GM21529 (cell line): ENCODE measurements at regions not wholly inside any gene's neighbourhood (a gene's known extent, or its start where the extent isn't known, plus 50 kb on each side); places are given as distances from the start of the nearest gene placed in this dataset.

Experiments
- ATAC-seq: cut with Tn5 transposase; IDR thresholded peaks from one replicate; pipeline ENCODE4 v1.9.1; 2021; ENCODE audit not compliant: unreplicated experiment

DNA sequence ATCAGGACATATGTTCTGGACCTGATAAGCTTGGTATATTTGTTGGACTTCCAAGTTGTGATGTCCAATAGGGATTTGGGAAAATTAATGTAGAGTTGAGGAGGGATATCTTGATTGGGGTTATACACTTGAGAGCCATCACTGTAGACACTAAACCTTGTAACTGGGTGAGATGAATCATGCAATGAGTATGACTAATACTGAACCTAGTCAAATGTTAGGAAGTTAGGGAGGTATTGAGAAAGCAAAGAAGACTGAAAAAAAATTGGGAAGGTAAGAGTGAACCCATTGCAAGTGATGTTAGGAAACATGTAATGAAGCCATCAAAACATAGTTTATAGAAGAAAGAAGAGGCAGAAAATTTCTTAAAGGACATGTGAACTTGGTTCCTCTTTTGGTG is 668.4 kb upstream of the CDH9 start:
- ATAC-seq, result no peak

DNA sequence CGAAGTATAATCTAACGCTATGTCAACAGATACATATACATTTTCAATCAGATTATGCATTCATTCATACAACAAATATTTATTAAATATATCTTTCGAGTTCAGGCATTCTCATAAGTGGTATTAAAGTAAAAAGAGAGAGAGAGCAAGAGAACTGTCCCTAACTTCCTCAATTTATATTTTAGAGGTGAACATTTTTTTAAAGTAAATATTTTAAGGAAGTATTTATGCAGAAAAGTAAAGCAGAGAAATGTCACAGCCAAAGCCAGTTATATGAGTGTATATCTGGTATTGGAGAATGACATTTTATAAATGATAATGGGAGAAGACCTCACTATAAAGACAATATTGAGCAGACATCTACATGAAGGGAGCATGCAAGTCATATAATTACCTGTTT is 667.3 kb upstream of the CDH9 start:
- no peak for ATAC-seq

DNA sequence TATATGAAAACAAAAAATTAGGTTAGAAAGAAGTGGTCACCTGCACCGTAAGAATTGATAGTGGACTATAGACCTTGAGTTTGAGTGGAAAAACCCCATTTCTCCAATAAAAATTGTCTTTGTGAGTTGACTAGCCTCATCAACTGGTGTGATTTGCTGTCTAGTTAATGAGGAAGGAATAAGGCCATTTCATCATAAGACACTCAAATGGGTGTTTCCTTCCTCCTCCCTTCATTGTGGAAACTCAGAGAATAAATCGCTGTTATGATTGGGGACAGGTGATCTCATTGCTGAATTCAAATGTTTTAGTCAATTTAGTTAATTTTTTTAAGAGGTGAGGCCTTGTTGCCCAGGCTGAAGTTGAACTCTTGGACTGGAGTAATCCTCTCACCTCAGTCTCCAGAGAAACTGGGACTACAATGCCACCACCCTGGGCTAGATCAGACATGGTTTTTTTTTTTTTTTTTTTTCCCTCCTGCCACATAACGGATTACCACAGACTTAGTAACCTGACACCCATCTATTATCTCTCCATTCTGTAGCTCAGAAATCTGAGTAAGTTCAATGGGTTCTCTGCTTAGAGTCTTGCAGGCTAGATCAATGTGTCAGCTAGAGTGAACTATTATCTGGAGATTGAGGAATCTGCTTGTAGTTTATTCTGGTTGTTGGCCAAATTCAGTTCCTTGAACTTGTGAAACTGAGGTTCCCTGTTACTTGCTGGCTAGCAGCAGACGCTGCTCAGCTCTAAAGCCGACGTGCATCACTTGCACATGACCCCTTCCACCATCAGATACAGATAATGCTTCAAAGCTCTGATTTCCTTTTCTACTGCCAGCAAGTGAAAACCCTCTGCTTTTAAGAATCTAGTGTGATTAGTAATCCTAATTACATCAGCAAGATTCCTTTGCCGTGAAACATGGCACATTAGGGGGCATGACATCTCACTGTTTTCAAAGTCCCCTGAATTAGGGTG is 663.8 kb upstream of the CDH9 start:
- no peak for ATAC-seq

DNA sequence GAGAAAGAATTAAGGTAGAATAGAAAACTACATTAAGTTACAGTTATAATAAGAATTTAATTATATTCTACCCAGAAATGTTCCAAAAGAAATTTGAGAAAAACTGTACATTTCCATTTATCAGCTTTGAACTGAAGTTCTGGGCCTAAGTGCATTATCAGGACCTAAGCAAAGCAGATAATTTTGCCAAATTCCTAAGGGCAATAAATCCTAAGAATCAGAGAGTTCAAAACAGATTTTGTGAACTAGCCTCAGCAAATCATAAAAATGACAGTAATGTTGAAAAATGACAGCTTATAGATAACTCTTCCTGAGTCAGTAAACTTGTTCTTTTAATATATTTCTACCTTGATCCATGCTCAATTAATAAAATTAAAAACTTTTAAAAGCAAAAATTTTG is 662.1 kb upstream of the CDH9 start:
- ATAC-seq, result no peak

DNA sequence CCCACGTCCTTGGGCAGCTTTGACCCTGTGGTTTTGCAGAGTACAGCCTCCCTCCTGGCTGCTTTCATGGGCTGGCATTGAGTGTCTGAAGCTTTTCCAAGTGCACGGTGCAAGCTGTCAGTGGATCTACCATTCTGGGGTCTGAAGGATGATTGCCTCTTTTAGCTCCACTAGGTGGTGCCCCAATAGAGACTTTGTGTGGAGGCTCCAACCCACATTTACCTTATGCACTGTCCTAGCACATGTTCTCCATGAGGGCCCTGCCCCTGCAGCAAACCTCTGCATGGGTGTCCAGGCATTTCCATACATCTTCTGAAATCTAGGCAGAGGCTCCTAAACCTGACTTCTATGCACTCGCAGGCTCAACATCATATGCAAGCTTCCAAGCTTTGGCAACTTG is 644.2 kb upstream of the CDH9 start:
- ATAC-seq, result no peak

DNA sequence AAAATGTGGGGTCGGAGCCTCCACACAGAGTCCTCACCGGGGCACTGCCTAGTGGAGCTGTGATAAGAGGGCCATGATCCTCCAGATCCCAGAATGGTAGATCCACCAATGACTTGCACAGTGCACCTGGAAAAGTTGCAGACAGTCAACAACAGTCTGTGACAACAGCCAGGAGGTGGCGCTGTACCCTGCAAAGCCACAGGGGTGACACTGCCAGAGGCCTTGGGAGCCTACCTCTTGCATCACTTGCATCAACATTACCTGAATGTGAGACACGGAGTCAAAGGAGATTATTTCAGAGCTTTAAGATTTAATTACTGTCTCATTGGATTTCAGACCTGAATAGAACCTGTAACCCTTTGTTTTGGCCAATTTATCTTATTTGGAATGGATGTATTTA is 614.1 kb upstream of the CDH9 start:
- no peak for ATAC-seq

DNA sequence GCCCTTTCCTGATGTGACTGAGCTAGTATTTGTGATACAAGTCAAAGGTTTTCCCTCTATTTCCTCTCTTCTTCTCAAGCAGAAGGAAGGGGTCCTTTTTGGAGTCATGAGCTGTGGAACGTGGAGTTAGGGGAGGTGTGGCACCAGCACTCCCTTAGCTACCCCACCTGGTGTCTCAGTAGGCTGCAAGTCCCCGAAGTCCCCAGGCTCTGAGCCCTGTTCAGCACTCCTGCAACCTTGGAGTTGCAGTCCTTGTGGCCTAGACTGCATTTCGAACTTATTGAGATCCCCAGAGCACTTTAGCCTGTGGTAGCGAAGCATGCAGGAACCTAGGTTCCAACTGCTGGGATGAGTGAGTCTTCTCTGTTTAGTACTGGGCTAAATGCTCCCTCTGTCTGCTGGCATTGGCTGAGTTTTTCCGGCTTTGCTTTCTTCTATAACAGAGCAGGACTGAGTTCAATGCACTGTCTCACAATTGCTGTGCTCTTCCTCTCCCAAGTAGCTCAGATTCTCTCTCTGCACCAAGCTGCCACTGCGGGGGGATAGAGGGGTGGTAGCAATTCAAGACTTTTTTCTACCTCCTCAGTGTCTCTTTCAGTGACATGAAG is 600.7 kb upstream of the CDH9 start:
- no peak for ATAC-seq

DNA sequence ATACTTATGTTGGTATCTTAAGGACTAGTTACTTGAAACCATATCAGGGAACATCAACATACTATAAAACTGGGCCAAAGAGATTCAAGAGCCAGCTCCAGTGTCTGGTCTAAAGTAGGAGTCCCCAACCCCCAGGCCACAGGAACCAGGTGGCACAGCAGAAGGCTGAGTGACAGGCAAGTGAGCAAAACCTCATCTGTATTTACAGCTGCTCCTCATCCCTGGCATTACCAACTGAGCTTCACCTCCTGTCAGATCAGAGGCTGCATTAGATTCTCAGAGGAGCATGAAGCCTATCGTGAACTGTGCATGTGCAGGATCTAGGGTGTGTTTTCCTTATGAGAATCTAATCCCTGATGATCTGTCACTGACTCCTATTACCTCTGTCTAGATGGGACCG is 581.6 kb upstream of the CDH9 start:
- ATAC-seq, result no peak

DNA sequence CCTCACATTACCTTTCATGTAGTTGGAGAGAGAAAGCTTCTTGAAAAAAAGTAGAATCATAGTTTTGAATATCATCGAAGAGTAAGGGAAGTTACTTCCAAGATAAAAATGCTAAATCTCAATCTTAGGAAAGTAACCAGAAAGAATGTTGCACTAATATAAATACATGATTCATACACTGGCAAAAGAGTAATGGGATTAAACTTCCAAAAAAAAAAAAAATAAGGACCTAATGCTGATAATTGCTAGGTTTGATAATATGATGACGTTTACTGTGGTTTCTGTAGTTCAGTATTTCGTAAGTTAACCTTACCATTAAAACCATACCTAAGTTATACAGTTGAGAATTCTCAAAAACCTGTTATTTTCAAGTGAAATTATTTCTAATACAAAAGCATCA is 573.8 kb upstream of the CDH9 start:
- no peak for ATAC-seq

DNA sequence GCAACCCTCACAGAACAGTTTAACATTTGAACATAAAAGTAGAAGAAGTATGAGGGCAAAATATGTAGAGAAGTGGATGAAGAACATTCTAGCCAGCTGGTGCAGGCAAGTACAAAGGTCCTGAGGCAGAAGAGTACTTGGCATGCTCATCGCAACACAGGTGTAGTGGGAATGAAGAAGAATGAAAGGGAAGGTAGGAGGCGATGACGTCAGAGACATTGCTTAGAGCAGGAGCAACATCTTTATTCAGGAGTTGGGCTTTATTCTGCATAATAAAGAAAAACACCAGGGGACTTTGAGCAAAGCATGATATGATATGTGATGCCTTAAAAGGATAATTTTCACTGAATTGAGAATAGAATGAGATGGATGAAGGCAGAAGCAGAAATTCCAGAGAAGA is 570.6 kb upstream of the CDH9 start:
- no peak for ATAC-seq

DNA sequence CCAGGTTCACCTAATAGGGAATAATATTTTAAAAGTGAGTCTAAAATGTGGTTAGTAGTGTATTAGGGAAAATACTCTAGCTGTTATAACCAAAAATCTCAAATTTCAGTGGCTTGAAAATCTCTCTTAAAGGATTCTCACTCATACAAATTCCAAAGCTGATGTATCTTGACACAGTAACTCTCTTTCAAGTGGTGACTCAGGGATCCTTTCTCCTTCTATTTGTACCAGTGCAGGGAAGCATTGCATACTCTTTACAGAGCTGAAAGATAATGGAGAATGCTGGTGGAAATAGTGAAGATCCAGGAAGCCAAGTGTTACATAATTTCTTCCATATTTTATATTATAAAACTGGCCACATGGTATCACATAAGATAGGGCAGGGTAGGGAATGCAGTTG is 560.2 kb upstream of the CDH9 start:
- ATAC-seq, result no peak

DNA sequence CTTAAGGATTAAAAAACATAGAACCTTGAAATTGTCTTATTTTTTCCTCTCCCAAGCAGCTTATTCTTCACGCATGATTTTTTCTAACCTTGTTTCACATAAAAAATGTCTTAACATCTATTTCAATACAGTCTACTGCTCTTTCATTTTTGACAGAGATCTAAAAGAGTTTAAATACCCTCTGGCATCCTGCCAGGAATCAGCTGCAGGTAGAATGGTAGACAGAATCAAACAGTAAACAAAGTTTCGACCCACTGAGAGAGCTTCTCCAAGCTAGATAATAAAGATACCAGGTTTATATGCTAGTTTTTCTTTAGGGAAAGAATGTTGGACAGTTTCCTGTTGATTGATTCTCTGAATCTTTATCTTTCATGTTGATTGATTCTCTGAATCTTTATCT is 555.8 kb upstream of the CDH9 start:
- ATAC-seq, result no peak

DNA sequence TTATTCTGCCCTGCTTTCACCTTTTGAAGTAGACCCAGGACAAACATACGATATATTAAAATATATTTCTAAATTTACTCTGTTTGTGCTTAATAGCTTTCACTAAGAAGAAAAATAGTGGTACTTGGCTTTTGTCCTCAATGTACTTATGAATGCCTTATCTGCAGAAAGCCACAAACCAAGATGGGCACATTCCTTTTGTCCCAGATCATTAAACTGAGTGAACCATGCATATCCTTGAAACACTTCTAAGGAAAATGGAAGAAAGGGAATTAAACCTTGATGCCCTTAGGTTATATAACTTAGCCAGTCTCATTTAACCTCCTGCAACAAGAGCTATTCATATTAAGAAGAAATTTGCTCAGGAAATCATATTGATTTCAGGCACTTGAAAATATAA is 553.8 kb upstream of the CDH9 start:
- no peak for ATAC-seq

DNA sequence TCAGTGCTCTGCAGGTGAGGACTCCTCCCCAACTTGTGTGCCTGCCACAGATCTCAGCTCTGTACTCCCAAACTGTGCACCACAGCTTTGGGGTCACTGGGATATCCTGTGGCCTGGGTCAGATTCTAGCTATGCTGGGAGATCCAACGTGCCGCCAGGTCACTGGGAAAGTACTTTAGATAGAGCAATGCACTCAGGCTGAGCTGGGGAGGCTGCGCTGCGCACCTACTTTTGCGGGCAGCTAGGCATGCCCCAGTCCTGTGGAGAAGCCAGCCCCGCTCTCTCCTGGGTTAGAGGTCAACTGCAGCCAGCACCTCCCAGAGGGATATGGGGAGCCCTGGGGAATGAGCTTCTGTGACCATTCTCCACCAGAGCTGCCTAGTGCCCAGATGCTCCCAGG is 552.1 kb upstream of the CDH9 start:
- no peak for ATAC-seq

DNA sequence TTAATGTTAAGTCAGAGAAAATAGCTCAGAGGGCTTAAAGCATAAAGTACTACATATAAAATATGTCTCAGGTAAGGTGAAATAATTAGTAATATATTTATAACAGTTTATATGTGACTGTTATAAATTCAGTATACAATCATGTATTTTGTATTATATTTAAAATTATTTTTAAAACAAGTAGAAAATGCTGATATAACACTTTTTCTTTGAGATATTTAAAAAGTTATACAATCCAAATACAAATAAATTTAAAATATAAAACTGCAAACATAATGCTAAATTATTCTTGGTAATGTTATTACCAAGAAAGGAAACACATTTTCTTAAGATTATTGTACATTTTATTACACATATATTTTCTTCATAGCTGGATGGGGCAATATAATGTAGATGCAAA is 539.9 kb upstream of the CDH9 start:
- ATAC-seq, result no peak

DNA sequence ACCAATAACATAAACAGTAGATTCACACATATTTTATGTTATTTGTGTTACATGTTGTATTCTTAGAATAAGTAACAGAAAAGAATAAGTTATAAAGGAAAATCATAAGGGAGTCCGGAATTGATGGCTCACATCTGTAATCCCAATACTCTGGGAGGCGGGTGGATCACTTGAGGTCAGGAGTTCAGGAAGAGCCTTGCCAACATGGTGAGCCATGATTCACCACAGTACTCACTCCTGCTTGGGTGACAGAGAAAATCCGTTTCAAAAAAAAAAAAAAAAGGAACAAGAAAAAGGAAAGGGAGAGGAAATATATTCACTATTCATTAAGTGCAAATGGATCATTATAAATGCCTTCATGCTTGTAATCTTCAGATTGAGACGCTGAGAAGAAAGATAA is 533.3 kb upstream of the CDH9 start:
- no peak for ATAC-seq

DNA sequence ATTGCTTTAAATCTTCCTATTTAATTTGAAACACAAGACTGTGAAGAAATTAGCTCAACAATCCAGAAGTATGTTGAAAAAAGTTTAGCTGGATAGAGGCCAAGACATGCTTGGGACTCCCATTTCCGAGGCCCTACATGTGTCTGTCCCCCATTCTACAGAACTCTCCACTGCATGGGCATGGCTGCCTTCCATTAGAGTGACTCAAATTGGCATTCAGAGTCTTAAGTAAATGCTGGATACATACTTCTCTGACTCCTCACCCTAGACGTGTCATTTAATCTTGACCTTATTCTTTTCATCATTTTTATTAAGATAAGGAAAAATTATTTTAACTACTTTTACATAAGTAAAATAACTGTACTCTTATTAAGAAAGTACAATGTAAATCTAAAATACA is 530.4 kb upstream of the CDH9 start:
- no peak for ATAC-seq

DNA sequence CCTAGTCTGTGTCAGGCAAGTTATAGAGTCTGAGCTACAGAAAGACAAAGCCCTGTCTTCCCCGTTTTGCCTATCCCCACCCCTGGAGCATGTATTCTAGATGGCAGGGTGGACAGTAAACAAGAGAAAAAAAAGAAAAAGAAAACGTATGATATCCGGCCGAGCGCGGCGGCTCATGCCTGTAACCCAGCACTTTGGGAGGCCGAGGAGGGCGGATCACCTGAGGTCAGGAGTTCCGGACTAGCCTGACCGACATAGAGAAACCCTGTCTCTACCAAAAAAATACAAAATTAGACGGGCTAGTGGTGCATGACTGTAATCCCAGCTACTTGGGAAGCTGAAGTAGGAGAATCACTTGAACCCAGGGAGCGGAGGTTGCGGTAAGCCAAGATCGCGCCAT is 523.0 kb upstream of the CDH9 start:
- ATAC-seq, result no peak

DNA sequence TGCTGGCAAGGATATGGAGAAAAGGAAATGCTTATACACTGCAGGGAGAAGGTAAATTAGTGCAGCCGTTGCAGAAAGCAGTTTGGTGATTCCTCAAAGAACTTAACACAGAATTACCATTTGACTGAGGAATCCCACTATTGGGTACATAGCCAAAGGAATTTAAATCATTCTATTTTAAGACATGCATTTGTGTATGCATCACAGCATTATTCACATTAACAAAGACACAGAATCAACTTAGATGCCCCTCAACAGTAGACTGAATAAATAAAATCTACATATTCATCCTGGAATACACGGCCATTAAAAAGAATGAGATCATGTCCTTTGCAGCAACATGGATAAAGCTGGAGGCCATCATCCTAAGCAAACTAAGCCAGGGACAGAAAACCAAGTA is 510.1 kb upstream of the CDH9 start:
- no peak for ATAC-seq

DNA sequence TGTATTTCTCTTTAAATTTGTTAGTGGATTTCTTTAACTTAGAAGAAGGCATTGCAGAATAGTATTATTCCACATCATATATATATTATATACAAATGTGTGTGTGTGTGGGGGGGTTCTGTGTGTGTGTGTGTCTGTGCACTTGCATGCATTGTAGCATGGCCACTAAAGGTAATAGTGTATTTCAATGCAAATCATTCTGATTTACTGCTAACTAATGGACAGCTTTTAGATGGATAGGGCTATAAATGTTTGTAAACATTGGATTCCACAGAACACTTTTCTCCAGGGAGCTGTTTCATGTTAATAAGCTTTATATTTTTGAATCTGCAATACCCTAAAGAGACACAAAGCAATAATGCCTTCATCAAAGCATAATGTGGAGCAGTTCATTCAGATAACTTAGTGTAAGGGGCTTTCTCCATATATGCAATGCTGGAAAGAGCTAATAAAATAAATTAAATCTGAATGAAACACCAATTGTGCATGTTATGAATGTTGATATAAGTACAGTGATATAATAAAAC is 496.7 kb upstream of the CDH9 start:
- ATAC-seq, result no peak

DNA sequence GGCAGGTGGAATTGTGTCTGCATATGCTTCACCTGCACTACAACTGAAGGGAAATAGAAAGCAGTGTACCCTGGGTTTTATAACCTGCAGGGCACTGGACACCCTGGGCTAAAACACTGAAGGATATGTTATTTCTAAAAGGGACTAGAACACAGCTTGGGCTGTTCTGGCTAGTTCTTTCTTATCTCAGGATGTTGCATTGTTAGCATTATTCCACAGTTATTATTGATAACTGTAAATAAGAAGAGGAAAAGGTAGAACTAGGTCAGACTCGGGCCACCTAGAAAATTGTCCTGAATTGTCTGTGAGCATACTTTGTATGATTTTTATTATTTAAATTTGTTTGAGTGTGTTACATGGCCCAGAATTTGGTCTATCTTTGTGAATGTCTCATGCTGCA is 493.9 kb upstream of the CDH9 start:
- ATAC-seq, result no peak

DNA sequence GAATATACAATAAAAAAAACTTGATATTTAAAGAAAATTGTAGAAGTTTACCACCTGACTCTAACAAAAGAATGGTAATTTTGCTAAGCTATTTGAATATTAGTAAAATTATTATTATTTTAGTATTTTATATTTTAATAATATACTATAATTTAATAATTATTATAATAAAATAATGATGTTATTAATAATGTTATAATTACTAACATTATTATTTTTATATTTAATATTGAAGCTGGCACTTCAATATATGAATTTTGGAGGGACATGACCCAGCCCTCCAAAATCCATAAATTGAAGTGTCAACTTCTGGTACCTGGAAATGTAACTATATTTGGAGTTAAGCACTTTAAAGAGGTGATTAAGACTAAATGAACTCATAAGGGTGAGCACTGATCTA is 486.1 kb upstream of the CDH9 start:
- ATAC-seq, result no peak
